HFFc6 (cell line): ENCODE measurements at regions not wholly inside any gene's neighbourhood (a gene's known extent, or its start where the extent isn't known, plus 50 kb on each side); places are given as distances from the start of the nearest gene placed in this dataset.

Source experiments
- DNase-seq: peaks from one replicate; pipeline ENCODE4 v3.0.0-alpha.2; 2018
- H3K27ac Mint-ChIP-seq: 2 replicates; pipeline ENCODE4 v1.8.0; 2020; ENCODE audit warnings: mild to moderate bottlenecking, mixed read lengths
- H3K27me3 Mint-ChIP-seq: 2 replicates; pipeline ENCODE4 v1.8.0; 2021; ENCODE audit warnings: mild to moderate bottlenecking, moderate library complexity, mixed read lengths; ENCODE audit not compliant: insufficient read depth
- H3K36me3 Mint-ChIP-seq: 2 replicates; pipeline ENCODE4 v1.8.0; 2021; ENCODE audit warnings: low read depth, mixed read lengths
- H3K4me1 Mint-ChIP-seq: 2 replicates; pipeline ENCODE4 v1.8.0; 2020; ENCODE audit warnings: low read depth, mixed read lengths
- H3K4me3 Mint-ChIP-seq: 2 replicates; pipeline ENCODE4 v1.8.0; 2020; ENCODE audit warnings: mild to moderate bottlenecking, moderate library complexity, mixed read lengths
- H3K9me3 Mint-ChIP-seq: 2 replicates; pipeline ENCODE4 v1.8.0; 2020; ENCODE audit warnings: mild to moderate bottlenecking, mixed read lengths
- TF ChIP-seq, protein P1 (sequence below): fragments of 200-600 bp; sonication (generic); IDR thresholded peaks from 2 replicates; pipeline ENCODE4 v1.5.0; 2021; ENCODE audit warnings: antibody characterized with exemption, mild to moderate bottlenecking

DNA sequence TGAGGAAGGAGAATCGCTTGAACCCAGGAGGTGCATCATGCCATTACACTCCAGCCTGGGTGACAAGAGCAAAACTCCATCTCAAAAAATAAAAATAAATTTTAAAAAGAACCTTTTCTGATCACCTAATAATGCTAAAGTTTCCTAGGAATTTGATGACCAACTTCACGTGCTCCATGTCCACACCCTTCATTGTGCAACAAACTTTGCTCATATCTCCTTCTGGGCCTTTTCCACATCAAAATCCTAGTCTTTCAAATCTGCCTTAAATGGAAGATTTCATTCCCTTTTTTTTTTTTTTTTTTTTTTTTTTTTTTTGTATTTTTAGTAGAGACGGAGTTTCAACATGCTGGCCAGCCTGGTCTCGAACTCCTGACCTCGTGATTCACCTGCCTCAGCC lies 112.5 kb upstream of the LOC128125822 start:
- DNase-seq: no peak
- no peaks in the 10 kb centered on the region for H3K9me3 Mint-ChIP-seq
- H3K36me3 Mint-ChIP-seq: no peaks in the 10 kb centered on the region
- no peak overlapping the region for H3K27ac Mint-ChIP-seq
- peaks cover 2% of the 10 kb centered on the region for H3K27me3 Mint-ChIP-seq
- H3K4me1 Mint-ChIP-seq: no peaks in the 10 kb centered on the region
- TF ChIP-seq, protein P1, sequence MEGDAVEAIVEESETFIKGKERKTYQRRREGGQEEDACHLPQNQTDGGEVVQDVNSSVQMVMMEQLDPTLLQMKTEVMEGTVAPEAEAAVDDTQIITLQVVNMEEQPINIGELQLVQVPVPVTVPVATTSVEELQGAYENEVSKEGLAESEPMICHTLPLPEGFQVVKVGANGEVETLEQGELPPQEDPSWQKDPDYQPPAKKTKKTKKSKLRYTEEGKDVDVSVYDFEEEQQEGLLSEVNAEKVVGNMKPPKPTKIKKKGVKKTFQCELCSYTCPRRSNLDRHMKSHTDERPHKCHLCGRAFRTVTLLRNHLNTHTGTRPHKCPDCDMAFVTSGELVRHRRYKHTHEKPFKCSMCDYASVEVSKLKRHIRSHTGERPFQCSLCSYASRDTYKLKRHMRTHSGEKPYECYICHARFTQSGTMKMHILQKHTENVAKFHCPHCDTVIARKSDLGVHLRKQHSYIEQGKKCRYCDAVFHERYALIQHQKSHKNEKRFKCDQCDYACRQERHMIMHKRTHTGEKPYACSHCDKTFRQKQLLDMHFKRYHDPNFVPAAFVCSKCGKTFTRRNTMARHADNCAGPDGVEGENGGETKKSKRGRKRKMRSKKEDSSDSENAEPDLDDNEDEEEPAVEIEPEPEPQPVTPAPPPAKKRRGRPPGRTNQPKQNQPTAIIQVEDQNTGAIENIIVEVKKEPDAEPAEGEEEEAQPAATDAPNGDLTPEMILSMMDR: no peak
- no peak overlapping the region for H3K4me3 Mint-ChIP-seq

DNA sequence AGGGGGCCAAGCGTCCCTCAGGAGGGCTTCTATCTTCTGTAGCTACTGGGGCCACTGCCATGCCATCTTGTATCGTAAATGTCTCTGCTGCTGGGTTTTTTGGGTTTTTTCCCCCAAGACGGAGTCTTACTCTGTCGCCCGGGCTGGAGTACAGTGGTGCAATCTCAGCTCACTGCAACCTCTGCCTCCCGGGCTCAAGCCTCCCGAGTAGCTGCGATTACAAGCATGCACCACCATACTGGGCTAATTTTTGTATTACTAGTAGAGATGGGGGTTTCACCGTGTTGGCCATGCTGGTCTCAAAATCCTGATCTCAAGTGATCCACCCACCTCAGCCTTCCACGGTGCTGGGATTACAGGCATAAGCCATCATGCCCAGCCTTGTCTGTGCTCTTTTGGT lies 111.3 kb upstream of the LOC128125822 start:
- no peaks in the 10 kb centered on the region for H3K9me3 Mint-ChIP-seq
- no peak overlapping the region for H3K4me3 Mint-ChIP-seq
- TF ChIP-seq, protein P1: no peak
- H3K27ac Mint-ChIP-seq: no peak overlapping the region
- H3K36me3 Mint-ChIP-seq: no peaks in the 10 kb centered on the region
- H3K4me1 Mint-ChIP-seq: no peaks in the 10 kb centered on the region
- no peak for DNase-seq
- H3K27me3 Mint-ChIP-seq: peaks cover 2% of the 10 kb centered on the region

DNA sequence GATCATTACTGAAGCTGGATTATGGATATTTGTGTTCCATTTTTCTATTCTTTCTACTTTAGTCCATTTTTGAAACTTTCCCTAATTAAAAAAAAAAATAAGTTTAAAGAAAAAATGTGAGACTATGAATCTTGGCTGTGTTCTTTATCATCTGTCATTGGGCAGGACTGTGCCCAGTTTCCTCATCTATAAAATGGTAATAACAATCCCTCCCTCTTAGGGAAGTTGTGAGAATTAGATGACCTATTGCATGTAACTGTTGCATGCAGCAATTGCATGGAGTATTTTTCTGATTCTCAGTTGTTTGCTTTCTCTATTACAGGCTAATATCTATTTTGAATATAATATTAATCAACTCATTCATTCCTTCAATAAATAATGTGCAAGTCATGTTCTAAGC lies 108.2 kb upstream of the LOC128125822 start:
- H3K4me1 Mint-ChIP-seq: no peaks in the 10 kb centered on the region
- H3K27me3 Mint-ChIP-seq: peaks cover 2% of the 10 kb centered on the region; the same call in 1 of the 2 replicates
- H3K4me3 Mint-ChIP-seq: no peak overlapping the region
- no peak overlapping the region for H3K27ac Mint-ChIP-seq
- no peak for DNase-seq
- H3K9me3 Mint-ChIP-seq: no peaks in the 10 kb centered on the region
- TF ChIP-seq, protein P1: no peak
- no peaks in the 10 kb centered on the region for H3K36me3 Mint-ChIP-seq

DNA sequence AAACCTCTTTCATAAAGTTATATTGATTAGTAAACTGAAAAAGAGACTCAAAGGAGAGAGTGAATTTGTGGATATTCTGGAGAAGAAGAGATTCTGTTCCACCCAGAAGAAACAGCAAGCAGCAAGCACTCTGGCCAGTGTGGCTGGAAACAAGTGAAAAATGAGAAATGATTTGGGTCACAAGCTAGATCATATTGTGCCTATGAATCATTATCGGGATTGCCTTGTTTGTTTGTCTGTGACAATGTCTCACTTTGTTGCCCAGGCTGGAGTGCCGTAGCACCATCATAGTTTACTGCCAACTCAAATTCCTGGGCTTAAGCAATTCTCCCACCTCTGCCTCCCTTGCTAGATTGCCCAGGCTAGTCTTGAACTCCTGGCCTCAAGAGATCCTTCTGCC lies 106.5 kb upstream of the LOC128125822 start:
- TF ChIP-seq, protein P1: no peak

DNA sequence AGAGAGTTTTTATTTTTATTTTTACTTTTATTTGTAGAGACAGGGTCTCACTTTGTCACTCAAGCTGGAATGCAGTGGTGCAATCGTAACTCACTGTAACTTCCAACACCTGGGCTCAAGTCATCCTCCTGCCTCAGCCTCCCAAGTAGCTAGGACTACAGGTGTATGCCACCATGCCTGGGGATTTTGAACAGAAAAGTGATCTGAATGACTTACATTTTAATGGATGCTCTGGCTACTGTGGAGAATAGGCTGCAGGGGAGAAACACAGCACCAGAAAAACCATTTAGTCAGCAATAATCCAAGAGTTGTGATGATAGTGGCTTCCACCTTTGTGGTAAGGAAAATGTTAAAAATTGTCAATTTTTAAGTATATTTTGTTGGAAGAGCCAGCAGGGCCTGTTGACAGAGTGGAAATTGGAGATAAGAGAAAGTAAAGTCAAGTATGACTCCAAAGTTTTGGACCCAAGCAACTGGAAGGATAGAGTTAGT lies 106.0 kb upstream of the LOC128125822 start:
- Mint-ChIP-seq H3K27ac (no peak overlapping the region), H3K4me3 (no peak overlapping the region), H3K9me3 (no peaks in the 10 kb centered on the region), H3K36me3 (no peaks in the 10 kb centered on the region), H3K27me3 (no peaks in the 10 kb centered on the region), H3K4me1 (no peaks in the 10 kb centered on the region)
- no peak for DNase-seq
- TF ChIP-seq, protein P1: no peak

More for the DNA sequence above, 106.5 kb upstream of the LOC128125822 start:
- Mint-ChIP-seq H3K27me3 (no peaks in the 10 kb centered on the region; the same call in 1 of the 2 replicates), H3K4me3 (no peak overlapping the region), H3K36me3 (no peaks in the 10 kb centered on the region), H3K4me1 (no peaks in the 10 kb centered on the region), H3K27ac (no peak overlapping the region), H3K9me3 (no peaks in the 10 kb centered on the region)
- DNase-seq: no peak
